WERI-Rb-1 (cell line): ENCODE measurements at regions not wholly inside any gene's neighbourhood (a gene's known extent, or its start where the extent isn't known, plus 50 kb on each side); places are given as distances from the start of the nearest gene placed in this dataset.

Source experiments
- DNase-seq: peaks from one replicate; pipeline ENCODE4 v3.0.0-alpha.2; 2020
- H3K27ac ChIP-seq: fragments of 250-450 bp; sonication (Bioruptor Pico); 2 replicates; pipeline ENCODE4 v1.5.1; 2020; ENCODE audit warnings: mild to moderate bottlenecking, moderate library complexity
- H3K27me3 ChIP-seq: fragments of 250-450 bp; sonication (Bioruptor Pico); 2 replicates; pipeline ENCODE4 v1.5.1; 2021; ENCODE audit warnings: mild to moderate bottlenecking, low read depth, moderate library complexity; ENCODE audit not compliant: insufficient read depth, severe bottlenecking
- H3K36me3 ChIP-seq: fragments of 250-450 bp; sonication (Bioruptor Pico); 2 replicates; pipeline ENCODE4 v1.5.1; 2020; ENCODE audit warnings: mild to moderate bottlenecking, moderate library complexity
- H3K4me3 ChIP-seq: 2 replicates; pipeline ENCODE4 v1.5.1; 2011; ENCODE audit warnings: low read depth, mild to moderate bottlenecking, control low read depth, low read length
- H3K9me3 ChIP-seq: fragments of 250-450 bp; sonication (Bioruptor Pico); 2 replicates; pipeline ENCODE4 v1.5.1; 2021; ENCODE audit warnings: mild to moderate bottlenecking, moderate library complexity; ENCODE audit not compliant: severe bottlenecking
- CTCF ChIP-seq: IDR thresholded peaks from 2 replicates; pipeline ENCODE4 v1.5.1; 2011; ENCODE audit warnings: low read depth, mild to moderate bottlenecking, control low read depth, inconsistent platforms, low read length

- H3K36me3 ChIP-seq, result no peaks in the 10 kb centered on the region; the same call in 1 of the 2 replicates
- H3K9me3 ChIP-seq, result no peaks in the 10 kb centered on the region
- no peak for TF ChIP-seq CTCF
- no peak overlapping the region for H3K27ac ChIP-seq
- no peak overlapping the region for H3K4me3 ChIP-seq
- H3K27me3 ChIP-seq, result no peaks in the 10 kb centered on the region
- no peak for DNase-seq
Observed at GRCh38 chr4:3353752-3354454, 61.1 kb downstream of the RGS12 start.

- Histone ChIP-seq H3K36me3 (no peaks in the 10 kb centered on the region; the same call in 1 of the 2 replicates), H3K9me3 (no peaks in the 10 kb centered on the region), H3K4me3 (no peak overlapping the region), H3K27ac (no peak overlapping the region), H3K27me3 (no peaks in the 10 kb centered on the region)
- no peak for DNase-seq
- TF ChIP-seq CTCF, result no peak
Observed at GRCh38 chr4:3354455-3354811, 61.6 kb downstream of the RGS12 start.

GRCh38 chr4:3355266-3355748 lies 62.5 kb downstream of the RGS12 start:
- H3K4me3 ChIP-seq, result no peak overlapping the region
- H3K9me3 ChIP-seq, result no peaks in the 10 kb centered on the region
- H3K36me3 ChIP-seq, result no peaks in the 10 kb centered on the region; the same call in 1 of the 2 replicates
- no peak for TF ChIP-seq CTCF
- no peak for DNase-seq
- H3K27ac ChIP-seq, result no peak overlapping the region
- no peaks in the 10 kb centered on the region for H3K27me3 ChIP-seq

GRCh38 chr4:3358656-3359055 lies 65.8 kb downstream of the RGS12 start:
- no peaks in the 10 kb centered on the region; the same call in 1 of the 2 replicates for H3K36me3 ChIP-seq
- no peak overlapping the region for H3K4me3 ChIP-seq
- H3K27ac ChIP-seq, result no peak overlapping the region
- no peaks in the 10 kb centered on the region for H3K27me3 ChIP-seq
- H3K9me3 ChIP-seq, result no peaks in the 10 kb centered on the region
- no peak for DNase-seq
- TF ChIP-seq CTCF, result no peak

GRCh38 chr4:3360777-3361176 lies 68.0 kb downstream of the RGS12 start:
- H3K4me3 ChIP-seq, result no peak overlapping the region
- no peaks in the 10 kb centered on the region; the same call in 1 of the 2 replicates for H3K36me3 ChIP-seq
- TF ChIP-seq CTCF, result no peak
- DNase-seq, result no peak
- no peak overlapping the region for H3K27ac ChIP-seq
- H3K9me3 ChIP-seq, result no peaks in the 10 kb centered on the region
- no peaks in the 10 kb centered on the region for H3K27me3 ChIP-seq

- no peak for TF ChIP-seq CTCF
- no peak for DNase-seq
- no peak overlapping the region for H3K27ac ChIP-seq
- H3K9me3 ChIP-seq, result no peaks in the 10 kb centered on the region
- no peaks in the 10 kb centered on the region; the same call in 1 of the 2 replicates for H3K36me3 ChIP-seq
- no peaks in the 10 kb centered on the region for H3K27me3 ChIP-seq
- H3K4me3 ChIP-seq, result no peak overlapping the region
Observed at GRCh38 chr4:3361406-3361805, 68.6 kb downstream of the RGS12 start.
